ENCODE measurements at regions not wholly inside any gene's neighbourhood (a gene's known extent, or its start where the extent isn't known, plus 50 kb on each side); places are given as distances from the start of the nearest gene placed in this dataset.

DNA sequence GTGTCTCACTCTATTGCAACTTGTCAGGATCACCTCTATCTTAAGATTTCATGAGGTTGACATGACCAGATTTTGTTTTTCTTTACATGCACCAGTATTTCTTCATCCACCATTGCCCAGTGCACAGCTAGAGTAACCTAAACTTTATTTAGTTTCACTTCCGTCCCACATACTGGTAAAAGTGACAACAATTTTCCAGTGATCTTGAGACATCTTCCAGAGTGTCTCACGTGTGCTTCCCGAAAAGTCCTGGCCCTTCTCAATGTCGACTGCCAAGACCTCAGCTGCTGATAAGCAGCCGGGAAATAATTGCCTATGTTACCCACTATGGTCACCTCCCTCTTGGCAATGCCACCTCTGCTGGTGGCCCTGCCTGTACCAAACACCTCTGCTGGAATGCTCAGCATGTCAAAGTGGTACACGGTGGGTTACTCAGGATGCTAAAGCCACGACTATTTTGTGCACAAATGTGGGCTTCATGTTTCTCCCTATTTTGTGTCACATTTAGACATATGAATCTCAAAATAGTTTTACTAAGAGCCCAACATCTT is 379.7 kb upstream of the TGFBR2 start (continued):
- TF ChIP-seq, protein P1, sequence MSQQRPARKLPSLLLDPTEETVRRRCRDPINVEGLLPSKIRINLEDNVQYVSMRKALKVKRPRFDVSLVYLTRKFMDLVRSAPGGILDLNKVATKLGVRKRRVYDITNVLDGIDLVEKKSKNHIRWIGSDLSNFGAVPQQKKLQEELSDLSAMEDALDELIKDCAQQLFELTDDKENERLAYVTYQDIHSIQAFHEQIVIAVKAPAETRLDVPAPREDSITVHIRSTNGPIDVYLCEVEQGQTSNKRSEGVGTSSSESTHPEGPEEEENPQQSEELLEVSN (IDR thresholded peaks at IDR 0.05) = no peak
- TF ChIP-seq, protein P2, sequence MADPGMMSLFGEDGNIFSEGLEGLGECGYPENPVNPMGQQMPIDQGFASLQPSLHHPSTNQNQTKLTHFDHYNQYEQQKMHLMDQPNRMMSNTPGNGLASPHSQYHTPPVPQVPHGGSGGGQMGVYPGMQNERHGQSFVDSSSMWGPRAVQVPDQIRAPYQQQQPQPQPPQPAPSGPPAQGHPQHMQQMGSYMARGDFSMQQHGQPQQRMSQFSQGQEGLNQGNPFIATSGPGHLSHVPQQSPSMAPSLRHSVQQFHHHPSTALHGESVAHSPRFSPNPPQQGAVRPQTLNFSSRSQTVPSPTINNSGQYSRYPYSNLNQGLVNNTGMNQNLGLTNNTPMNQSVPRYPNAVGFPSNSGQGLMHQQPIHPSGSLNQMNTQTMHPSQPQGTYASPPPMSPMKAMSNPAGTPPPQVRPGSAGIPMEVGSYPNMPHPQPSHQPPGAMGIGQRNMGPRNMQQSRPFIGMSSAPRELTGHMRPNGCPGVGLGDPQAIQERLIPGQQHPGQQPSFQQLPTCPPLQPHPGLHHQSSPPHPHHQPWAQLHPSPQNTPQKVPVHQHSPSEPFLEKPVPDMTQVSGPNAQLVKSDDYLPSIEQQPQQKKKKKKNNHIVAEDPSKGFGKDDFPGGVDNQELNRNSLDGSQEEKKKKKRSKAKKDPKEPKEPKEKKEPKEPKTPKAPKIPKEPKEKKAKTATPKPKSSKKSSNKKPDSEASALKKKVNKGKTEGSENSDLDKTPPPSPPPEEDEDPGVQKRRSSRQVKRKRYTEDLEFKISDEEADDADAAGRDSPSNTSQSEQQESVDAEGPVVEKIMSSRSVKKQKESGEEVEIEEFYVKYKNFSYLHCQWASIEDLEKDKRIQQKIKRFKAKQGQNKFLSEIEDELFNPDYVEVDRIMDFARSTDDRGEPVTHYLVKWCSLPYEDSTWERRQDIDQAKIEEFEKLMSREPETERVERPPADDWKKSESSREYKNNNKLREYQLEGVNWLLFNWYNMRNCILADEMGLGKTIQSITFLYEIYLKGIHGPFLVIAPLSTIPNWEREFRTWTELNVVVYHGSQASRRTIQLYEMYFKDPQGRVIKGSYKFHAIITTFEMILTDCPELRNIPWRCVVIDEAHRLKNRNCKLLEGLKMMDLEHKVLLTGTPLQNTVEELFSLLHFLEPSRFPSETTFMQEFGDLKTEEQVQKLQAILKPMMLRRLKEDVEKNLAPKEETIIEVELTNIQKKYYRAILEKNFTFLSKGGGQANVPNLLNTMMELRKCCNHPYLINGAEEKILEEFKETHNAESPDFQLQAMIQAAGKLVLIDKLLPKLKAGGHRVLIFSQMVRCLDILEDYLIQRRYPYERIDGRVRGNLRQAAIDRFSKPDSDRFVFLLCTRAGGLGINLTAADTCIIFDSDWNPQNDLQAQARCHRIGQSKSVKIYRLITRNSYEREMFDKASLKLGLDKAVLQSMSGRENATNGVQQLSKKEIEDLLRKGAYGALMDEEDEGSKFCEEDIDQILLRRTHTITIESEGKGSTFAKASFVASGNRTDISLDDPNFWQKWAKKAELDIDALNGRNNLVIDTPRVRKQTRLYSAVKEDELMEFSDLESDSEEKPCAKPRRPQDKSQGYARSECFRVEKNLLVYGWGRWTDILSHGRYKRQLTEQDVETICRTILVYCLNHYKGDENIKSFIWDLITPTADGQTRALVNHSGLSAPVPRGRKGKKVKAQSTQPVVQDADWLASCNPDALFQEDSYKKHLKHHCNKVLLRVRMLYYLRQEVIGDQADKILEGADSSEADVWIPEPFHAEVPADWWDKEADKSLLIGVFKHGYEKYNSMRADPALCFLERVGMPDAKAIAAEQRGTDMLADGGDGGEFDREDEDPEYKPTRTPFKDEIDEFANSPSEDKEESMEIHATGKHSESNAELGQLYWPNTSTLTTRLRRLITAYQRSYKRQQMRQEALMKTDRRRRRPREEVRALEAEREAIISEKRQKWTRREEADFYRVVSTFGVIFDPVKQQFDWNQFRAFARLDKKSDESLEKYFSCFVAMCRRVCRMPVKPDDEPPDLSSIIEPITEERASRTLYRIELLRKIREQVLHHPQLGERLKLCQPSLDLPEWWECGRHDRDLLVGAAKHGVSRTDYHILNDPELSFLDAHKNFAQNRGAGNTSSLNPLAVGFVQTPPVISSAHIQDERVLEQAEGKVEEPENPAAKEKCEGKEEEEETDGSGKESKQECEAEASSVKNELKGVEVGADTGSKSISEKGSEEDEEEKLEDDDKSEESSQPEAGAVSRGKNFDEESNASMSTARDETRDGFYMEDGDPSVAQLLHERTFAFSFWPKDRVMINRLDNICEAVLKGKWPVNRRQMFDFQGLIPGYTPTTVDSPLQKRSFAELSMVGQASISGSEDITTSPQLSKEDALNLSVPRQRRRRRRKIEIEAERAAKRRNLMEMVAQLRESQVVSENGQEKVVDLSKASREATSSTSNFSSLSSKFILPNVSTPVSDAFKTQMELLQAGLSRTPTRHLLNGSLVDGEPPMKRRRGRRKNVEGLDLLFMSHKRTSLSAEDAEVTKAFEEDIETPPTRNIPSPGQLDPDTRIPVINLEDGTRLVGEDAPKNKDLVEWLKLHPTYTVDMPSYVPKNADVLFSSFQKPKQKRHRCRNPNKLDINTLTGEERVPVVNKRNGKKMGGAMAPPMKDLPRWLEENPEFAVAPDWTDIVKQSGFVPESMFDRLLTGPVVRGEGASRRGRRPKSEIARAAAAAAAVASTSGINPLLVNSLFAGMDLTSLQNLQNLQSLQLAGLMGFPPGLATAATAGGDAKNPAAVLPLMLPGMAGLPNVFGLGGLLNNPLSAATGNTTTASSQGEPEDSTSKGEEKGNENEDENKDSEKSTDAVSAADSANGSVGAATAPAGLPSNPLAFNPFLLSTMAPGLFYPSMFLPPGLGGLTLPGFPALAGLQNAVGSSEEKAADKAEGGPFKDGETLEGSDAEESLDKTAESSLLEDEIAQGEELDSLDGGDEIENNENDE (IDR thresholded peaks at IDR 0.05; ENCODE audit: insufficient replicate concordance, low read length) = no peak
- TF ChIP-seq POLR2A (IDR thresholded peaks at IDR 0.05; ENCODE audit: control extremely low read depth in 1 of 2, low read depth in 2 of 2, low read length in 2 of 2) (no peak), JUND (IDR thresholded peaks at IDR 0.05; ENCODE audit: low read length) (no peak)
